OCI-LY3 (cell line): ENCODE measurements at regions not wholly inside any gene's neighbourhood (a gene's known extent, or its start where the extent isn't known, plus 50 kb on each side); places are given as distances from the start of the nearest gene placed in this dataset.
A peak's percentile ranks its signal among the peaks of the same experiment; 100 is the strongest.

Experiments used
- H2AFZ ChIP-seq: fragments of 200-600, 300-600 bp; shearing (Covaris generic); 2 replicates; pipeline ENCODE4 v1.6.0; 2014; ENCODE audit warnings: antibody characterized with exemption, low read depth, low read length
- H3K27ac ChIP-seq: fragments of 200-600, 300-600 bp; sonication (generic); 2 replicates; pipeline ENCODE4 v1.5.1; 2014; ENCODE audit warnings: mild to moderate bottlenecking, low read length, moderate library complexity, mixed read lengths
- H3K27me3 ChIP-seq: fragments of 200-600, 300-600 bp; sonication (generic); 2 replicates; pipeline ENCODE4 v1.6.1; 2014; ENCODE audit warnings: low read depth, low read length, mixed read lengths
- H3K36me3 ChIP-seq: fragments of 200-600, 300-600 bp; sonication (generic); replicated peaks from 2 replicates; pipeline ENCODE3; 2014; ENCODE audit warnings: low read depth, low read length, mixed read lengths
- H3K4me1 ChIP-seq: fragments of 300-600, 200-600 bp; sonication (generic); 2 replicates; pipeline ENCODE4 v1.6.1; 2014; ENCODE audit warnings: low read length, mixed read lengths
- H3K4me2 ChIP-seq: fragments of 200-600, 300-600 bp; sonication (generic); 2 replicates; pipeline ENCODE4 v1.6.1; 2014; ENCODE audit warnings: low read length, mixed read lengths
- H3K4me3 ChIP-seq: fragments of 300-600, 200-600 bp; sonication (generic); 2 replicates; pipeline ENCODE4 v1.5.1; 2014; ENCODE audit warnings: antibody characterized with exemption, mild to moderate bottlenecking, low read length, moderate library complexity
- H3K79me2 ChIP-seq: fragments of 300-600, 200-600 bp; shearing (Covaris generic); 2 replicates; pipeline ENCODE4 v1.6.1; 2014; ENCODE audit warnings: mild to moderate bottlenecking, low read length, mixed read lengths
- H3K9ac ChIP-seq: fragments of 300-600, 200-600 bp; shearing (Covaris generic); 2 replicates; pipeline ENCODE4 v1.6.0; 2014; ENCODE audit warnings: mild to moderate bottlenecking, low read length, moderate library complexity
- H3K9me3 ChIP-seq: fragments of 200-600, 300-600 bp; shearing (Covaris generic); 2 replicates; pipeline ENCODE4 v1.6.1; 2014; ENCODE audit warnings: low read length, mixed read lengths; ENCODE audit not compliant: insufficient read depth
- H4K20me1 ChIP-seq: fragments of 200-600, 300-600 bp; sonication (generic); 2 replicates; pipeline ENCODE4 v1.6.1; 2016; ENCODE audit warnings: low read length, mixed read lengths; ENCODE audit not compliant: insufficient read depth
- CTCF ChIP-seq: fragments of 200-600, 300-600 bp; sonication (generic); IDR thresholded peaks from 2 replicates; pipeline ENCODE4 v1.5.1; 2014; ENCODE audit warnings: antibody characterized with exemption, low read length, low read depth
- EZH2phosphoT487 ChIP-seq: fragments of 200-600 bp; shearing (Covaris generic); IDR thresholded peaks from 2 replicates; pipeline ENCODE4 v1.6.1; 2018; ENCODE audit warnings: antibody characterized with exemption, mixed run types, low read depth

- Histone ChIP-seq H3K9me3 (no peaks in the 10 kb centered on the region), H3K4me1 (peaks cover 7% of the 10 kb centered on the region; the same call in 1 of the 2 replicates), H3K36me3 (no peaks in the 10 kb centered on the region), H3K4me2 (no peak overlapping the region), H4K20me1 (no peaks in the 10 kb centered on the region), H2AFZ (no peak overlapping the region), H3K79me2 (no peaks in the 10 kb centered on the region), H3K27me3 (no peaks in the 10 kb centered on the region), H3K4me3 (no peak overlapping the region), H3K27ac (no peak overlapping the region), H3K9ac (no peak overlapping the region)
- no peak for TF ChIP-seq EZH2phosphoT487
- no peak for TF ChIP-seq CTCF
Observed at GRCh38 chr7:21281193-21281592, 146.7 kb upstream of the SP4 start.

GRCh38 chr7:21293771-21294170, 134.1 kb upstream of the SP4 start:
- TF ChIP-seq EZH2phosphoT487 (no peak), CTCF (no peak)
- H3K4me2 ChIP-seq: peak overlapping the region; percentile 22
- H3K79me2 ChIP-seq: no peaks in the 10 kb centered on the region
- no peaks in the 10 kb centered on the region for H4K20me1 ChIP-seq
- H3K9ac ChIP-seq: no peak overlapping the region
- 0 out of 2 replicates have a peak overlapping the region, but pooled peaks have one; percentile 15 for H2AFZ ChIP-seq
- peaks cover 9% of the 10 kb centered on the region; the same call in 1 of the 2 replicates for H3K9me3 ChIP-seq
- peaks cover 8% of the 10 kb centered on the region for H3K36me3 ChIP-seq
- peak overlapping the region; percentile 67 for H3K27ac ChIP-seq
- H3K4me3 ChIP-seq: peak overlapping the region; percentile 21; the same call in 1 of the 2 replicates
- H3K4me1 ChIP-seq: peaks cover 17% of the 10 kb centered on the region
- H3K27me3 ChIP-seq: no peaks in the 10 kb centered on the region

- no peaks in the 10 kb centered on the region for H4K20me1 ChIP-seq
Observed at GRCh38 chr7:21299766-21300165, 128.1 kb upstream of the SP4 start.

GRCh38 chr7:21300692-21301091, 127.2 kb upstream of the SP4 start:
- Histone ChIP-seq H3K9ac (no peak overlapping the region), H3K36me3 (peaks cover 3% of the 10 kb centered on the region), H3K27ac (no peak overlapping the region), H3K27me3 (no peaks in the 10 kb centered on the region), H3K9me3 (no peaks in the 10 kb centered on the region), H3K4me3 (no peak overlapping the region), H3K4me2 (no peak overlapping the region), H2AFZ (no peak overlapping the region), H3K79me2 (no peaks in the 10 kb centered on the region), H4K20me1 (no peaks in the 10 kb centered on the region), H3K4me1 (peaks cover 13% of the 10 kb centered on the region)
- TF ChIP-seq EZH2phosphoT487 (no peak), CTCF (peak; percentile 27)

More at GRCh38 chr7:21299766-21300165, 128.1 kb upstream of the SP4 start:
- Histone ChIP-seq H3K79me2 (no peaks in the 10 kb centered on the region), H2AFZ (no peak overlapping the region), H3K27ac (no peak overlapping the region), H3K9ac (no peak overlapping the region), H3K27me3 (no peaks in the 10 kb centered on the region), H3K4me3 (no peak overlapping the region), H3K4me1 (peaks cover 7% of the 10 kb centered on the region), H3K36me3 (peaks cover 3% of the 10 kb centered on the region), H3K9me3 (no peaks in the 10 kb centered on the region), H3K4me2 (no peak overlapping the region)
- TF ChIP-seq CTCF (no peak), EZH2phosphoT487 (no peak)
